HG02678 (cell line): ENCODE measurements at regions not wholly inside any gene's neighbourhood (a gene's known extent, or its start where the extent isn't known, plus 50 kb on each side); places are given as distances from the start of the nearest gene placed in this dataset.

Experiments
- ATAC-seq: cut with Tn5 transposase; IDR thresholded peaks from one replicate; pipeline ENCODE4 v1.9.1; 2021; ENCODE audit warnings: mild to moderate bottlenecking, moderate library complexity; ENCODE audit not compliant: unreplicated experiment

DNA sequence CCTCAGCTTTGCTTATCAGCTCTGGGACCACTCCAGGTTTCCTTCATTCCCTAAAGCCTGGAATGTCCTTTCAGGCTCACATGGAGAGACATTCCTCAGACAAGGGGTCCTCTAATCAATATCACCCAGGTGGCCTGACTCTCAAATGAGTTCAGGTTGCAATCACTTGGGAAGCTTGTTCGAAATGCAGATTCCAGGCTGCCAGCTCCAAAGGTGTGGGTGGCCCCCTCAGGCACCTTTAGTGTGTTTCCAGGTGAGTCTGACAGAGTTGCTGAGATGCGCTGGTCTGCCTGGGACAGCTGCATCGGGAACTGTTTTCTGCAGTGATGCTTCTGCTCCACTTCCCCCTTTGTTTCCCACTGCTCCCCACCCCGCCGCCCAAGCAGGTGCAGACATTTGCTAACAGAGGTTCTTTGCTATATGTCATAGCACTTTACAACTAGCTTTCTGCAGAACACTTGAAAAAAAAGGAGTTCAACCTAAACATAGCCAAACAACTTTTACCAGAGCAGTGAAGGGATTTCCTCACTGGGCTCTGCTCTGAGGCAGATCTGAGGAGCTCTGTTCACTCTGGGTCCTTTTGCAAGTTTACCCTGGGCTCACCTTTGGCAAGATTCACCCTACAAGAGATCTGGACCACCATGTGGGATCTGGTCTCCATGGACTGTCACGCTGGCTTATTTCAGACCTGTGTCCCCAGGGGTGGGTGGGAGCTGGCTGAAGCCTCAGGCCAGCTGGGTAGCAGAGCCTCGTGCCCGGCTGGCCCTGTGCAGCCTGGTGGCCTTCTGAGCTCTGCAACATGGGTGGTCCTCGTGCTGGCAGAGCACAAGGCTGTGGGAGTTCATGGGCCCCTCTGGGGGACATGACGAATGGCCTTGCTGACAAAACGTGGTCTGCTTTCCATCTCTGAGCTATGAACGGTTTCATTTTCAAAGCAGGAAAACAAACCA is 539.6 kb downstream of the CCDC171 start:
- no peak for ATAC-seq

DNA sequence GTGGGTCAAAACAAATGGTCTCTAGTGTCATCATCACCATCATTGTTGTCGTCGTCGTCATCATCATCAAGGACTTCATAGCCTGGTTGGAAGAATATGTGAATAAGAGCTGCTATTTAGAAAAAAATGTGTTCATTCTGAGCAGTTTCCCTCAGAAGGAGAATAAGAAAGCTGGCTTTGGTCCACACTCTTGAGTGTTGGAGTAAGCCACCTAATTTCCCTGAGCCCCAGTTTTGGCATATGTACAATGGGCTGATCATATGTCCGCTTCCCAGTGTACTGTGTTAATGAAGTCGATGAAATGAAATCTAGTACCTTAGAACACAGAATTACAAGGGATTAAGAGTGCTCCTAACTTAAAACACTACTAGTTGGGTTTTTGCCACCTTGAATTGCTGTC is 545.5 kb downstream of the CCDC171 start:
- ATAC-seq, result no peak

GRCh38 chr9:16099732-16100536 is 547.1 kb downstream of the CCDC171 start:
- ATAC-seq, result no peak

DNA sequence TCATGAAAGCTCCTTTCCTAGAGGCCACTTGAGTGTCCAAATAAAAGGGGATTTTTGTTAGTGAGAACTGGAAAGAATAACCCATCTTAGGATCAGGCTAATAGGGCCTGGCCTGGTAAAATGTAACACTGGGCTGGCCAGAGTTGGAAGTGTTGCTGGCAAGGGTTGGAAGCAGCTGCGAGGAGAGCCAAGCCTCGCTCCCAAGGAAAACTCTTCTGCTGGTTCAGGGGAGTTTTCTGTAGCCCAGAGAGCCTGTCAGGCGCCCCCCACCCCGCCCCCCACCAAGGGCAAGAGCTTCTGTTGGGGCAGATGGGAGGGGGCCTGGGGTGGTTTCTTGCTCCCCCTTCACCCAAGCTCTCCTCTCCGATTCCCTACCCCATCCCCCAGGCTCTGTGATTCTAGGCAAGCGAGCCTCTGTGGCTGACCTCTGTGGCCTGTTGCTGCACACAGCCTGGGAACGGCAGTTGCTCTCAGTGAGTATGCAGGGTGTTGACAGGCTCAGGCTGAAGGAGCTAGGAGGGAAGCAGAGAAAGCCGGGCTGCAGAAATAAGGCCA is 547.8 kb downstream of the CCDC171 start:
- no peak for ATAC-seq

GRCh38 chr9:16102154-16102553 is 549.3 kb downstream of the CCDC171 start:
- ATAC-seq, result no peak

DNA sequence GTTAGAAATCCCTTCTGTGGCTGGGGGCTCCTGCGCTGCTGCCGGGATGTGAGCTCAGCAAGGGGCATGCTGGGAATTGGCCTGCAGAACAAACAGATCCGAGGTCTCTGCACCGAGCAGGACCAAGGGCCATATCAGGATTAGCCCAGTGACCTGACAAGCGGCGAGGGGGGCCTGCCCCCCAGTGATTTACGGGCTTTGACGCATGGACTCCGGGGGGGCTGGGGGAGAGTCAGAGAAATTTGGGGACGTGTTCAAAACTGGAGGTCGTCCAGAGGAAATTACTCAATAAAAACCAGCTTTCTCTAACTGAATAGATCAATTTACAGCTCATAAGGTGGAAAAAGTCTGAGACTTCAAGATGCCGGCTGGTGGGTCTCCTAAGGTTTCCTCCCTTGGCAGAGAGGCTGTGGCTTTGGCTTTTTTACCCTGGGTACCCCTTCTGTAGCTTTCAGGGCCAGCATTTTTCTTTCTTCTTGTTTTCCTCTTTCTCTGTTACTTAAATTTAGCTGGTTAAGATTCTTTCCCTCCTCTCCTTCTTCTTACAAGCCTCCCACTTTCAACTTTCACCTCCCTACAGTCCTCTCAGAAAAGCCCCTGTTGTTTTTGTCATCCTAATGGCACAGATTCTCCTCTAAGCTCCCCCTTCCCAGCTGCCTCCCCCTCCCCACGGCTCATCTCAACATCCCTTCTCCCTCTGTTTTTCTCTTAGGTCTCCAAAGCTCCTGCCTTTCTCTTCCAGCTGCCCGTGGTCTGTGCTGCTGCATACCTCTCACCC is 551.0 kb downstream of the CCDC171 start:
- ATAC-seq, result no peak

DNA sequence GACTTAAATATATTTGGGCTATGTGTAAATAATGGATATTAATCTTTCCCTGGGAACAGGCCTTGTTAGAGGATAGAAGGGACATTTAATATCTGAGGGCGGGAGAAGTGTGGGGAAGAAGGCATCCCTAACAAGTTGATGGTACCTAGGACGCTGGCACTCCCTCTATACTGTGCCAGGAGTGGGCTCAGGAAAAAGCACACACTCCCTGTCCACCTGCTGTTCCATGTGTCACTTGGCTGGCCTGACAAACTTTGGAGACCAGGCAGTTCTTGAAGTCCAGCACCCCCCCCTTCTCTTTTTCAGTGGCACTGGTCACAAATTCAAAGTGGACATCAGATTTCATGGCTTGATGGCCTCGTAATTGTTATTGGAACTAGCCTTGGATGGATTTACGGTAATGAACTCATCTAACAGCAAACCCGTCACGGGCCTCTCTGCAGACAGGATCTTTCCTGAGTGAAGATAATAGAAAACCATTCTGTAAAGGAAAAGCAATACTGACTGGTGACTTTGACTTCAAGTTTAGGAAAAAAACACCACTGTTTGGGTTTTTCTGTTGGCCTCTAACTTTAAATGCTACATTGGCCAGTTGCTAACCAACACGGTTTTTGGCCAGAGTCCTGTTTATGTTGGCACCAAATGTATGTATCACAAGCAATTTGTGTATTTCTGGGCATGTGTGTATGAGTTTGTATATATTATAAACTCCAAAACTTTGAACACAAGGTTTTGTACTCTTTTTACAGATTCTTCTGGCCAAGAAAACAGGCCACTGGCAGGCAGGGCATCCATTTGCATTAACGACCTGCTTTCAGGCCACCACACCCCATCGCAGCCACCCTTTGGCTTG is 552.6 kb downstream of the CCDC171 start:
- ATAC-seq, result no peak

- ATAC-seq, result no peak
These were observed 553.3 kb downstream of the CCDC171 start for GRCh38 chr9:16106021-16106571.

GRCh38 chr9:16112116-16112515 is 559.3 kb downstream of the CCDC171 start:
- no peak for ATAC-seq

DNA sequence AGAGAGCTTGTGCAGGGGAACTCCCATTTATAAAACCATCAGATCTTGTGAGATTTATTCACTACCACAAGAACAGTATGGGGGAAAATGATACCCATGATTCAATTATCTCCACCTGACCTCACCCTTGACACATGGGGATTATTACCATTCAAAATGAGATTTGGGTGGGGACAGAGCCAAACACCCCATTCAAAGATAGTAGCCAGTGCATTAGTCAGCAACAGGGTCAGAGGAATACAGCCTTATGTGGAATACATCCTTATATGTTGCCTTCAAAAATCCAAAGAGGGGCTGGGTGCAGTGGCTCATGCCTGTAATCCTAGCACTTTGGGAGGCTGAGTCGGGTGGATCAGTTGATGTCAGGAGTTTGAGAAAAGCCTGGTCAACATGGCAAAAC is 563.2 kb downstream of the CCDC171 start:
- no peak for ATAC-seq

DNA sequence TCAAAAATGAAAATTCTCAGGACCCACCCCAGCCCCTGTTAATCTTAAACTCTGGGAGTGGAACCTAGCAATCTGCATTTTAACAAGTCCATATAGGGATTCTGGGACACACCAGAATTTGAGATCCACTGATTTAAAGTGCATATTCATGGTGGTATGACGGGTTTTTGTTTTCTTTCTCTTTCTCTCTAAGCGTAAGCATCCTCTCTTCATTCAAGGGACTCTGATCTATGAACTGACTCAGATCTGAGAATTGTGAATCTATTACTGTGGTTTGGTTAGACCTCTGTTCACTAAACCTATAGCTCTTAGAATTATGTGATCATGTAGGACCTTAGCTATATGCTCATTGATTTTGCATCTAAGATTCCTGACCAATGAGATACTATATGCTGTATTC is 565.2 kb downstream of the CCDC171 start:
- ATAC-seq, result no peak

GRCh38 chr9:16119261-16120230 is 566.7 kb downstream of the CCDC171 start:
- no peak for ATAC-seq

GRCh38 chr9:16120231-16120641 is 567.4 kb downstream of the CCDC171 start:
- no peak for ATAC-seq

- no peak for ATAC-seq
These were observed 567.9 kb downstream of the CCDC171 start for GRCh38 chr9:16120727-16121126.

- ATAC-seq, result no peak
These were observed 568.3 kb downstream of the CCDC171 start for GRCh38 chr9:16121168-16121567.

GRCh38 chr9:16121601-16122286 is 568.9 kb downstream of the CCDC171 start:
- no peak for ATAC-seq

GRCh38 chr9:16125629-16126028 is 572.8 kb downstream of the CCDC171 start:
- ATAC-seq, result no peak

DNA sequence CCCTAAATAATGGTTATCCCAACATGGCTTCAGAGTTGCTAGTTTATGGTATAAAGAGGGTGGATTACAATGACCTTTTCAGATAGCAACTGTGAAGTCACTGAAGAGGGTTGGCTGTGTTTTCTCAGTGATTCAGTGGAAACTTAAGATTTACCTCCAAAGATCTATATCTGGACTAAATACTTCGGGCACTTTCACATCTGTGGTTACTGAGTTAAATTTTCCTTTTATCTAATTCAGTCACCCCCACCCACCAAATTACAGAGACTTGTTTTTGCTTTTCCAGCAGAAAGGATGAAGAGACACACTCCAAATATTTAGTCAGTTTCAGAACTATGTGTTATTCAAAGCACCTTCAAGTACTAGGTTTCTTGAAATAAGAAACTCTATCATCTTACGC is 573.2 kb downstream of the CCDC171 start:
- no peak for ATAC-seq
